ENCODE measurements at regions not wholly inside any gene's neighbourhood (a gene's known extent, or its start where the extent isn't known, plus 50 kb on each side); places are given as distances from the start of the nearest gene placed in this dataset.
A peak's percentile ranks its signal among the peaks of the same experiment; 100 is the strongest.
"Not testable (repeated sequence)": the region's sequence is repeated elsewhere in the genome, so short reads cannot be mapped to it uniquely, and the experiment has no call there.

- Mint-ChIP-seq H3K36me3 (no peaks in the 10 kb centered on the region), H3K27me3 (peaks cover 2% of the 10 kb centered on the region), H3K27ac (no peak overlapping the region), H3K4me3 (no peak overlapping the region), H3K9me3 (peaks cover 0 to 3% (median 0%) of the 10 kb centered on the region in 3 donors), H3K4me1 (no peaks in the 10 kb centered on the region)
Measured at GRCh38 chr15:84400820-84401219, 165.2 kb downstream of the GOLGA6L4 start.

- peak overlapping the region in 1 of 3 donors; percentile 50 for H3K27ac Mint-ChIP-seq
- H3K4me1 Mint-ChIP-seq, H3K9me3 Mint-ChIP-seq, H3K36me3 Mint-ChIP-seq, H3K27me3 Mint-ChIP-seq, H3K4me3 Mint-ChIP-seq: not testable (repeated sequence)
Measured at GRCh38 chr15:84401461-84401860, 165.9 kb downstream of the GOLGA6L4 start.

GRCh38 chr15:84401891-84402840 is 166.6 kb downstream of the GOLGA6L4 start:
- not testable (repeated sequence) for H3K9me3 Mint-ChIP-seq, H3K27ac Mint-ChIP-seq, H3K4me3 Mint-ChIP-seq, H3K36me3 Mint-ChIP-seq, H3K27me3 Mint-ChIP-seq, H3K4me1 Mint-ChIP-seq

GRCh38 chr15:84402856-84403608 is 167.5 kb downstream of the GOLGA6L4 start:
- no peaks in the 10 kb centered on the region for H3K4me1 Mint-ChIP-seq
- H3K9me3 Mint-ChIP-seq = peaks cover 0 to 3% (median 0%) of the 10 kb centered on the region in 3 donors
- H3K36me3 Mint-ChIP-seq = no peaks in the 10 kb centered on the region
- H3K27me3 Mint-ChIP-seq = peaks cover 1% of the 10 kb centered on the region
- no peak overlapping the region for H3K4me3 Mint-ChIP-seq
- no peak overlapping the region for H3K27ac Mint-ChIP-seq

GRCh38 chr15:84409357-84409756 is 173.8 kb downstream of the GOLGA6L4 start:
- H3K4me3 Mint-ChIP-seq, H3K4me1 Mint-ChIP-seq, H3K27me3 Mint-ChIP-seq, H3K27ac Mint-ChIP-seq, H3K9me3 Mint-ChIP-seq, H3K36me3 Mint-ChIP-seq: not testable (repeated sequence)

- not testable (repeated sequence) for H3K36me3 Mint-ChIP-seq, H3K9me3 Mint-ChIP-seq, H3K27me3 Mint-ChIP-seq, H3K4me3 Mint-ChIP-seq, H3K27ac Mint-ChIP-seq, H3K4me1 Mint-ChIP-seq
Measured at GRCh38 chr15:84421513-84422181, 179.2 kb upstream of the ZSCAN2 start.

GRCh38 chr15:84425327-84425726 is 175.5 kb upstream of the ZSCAN2 start:
- H3K27me3 Mint-ChIP-seq, H3K4me3 Mint-ChIP-seq, H3K9me3 Mint-ChIP-seq, H3K27ac Mint-ChIP-seq, H3K4me1 Mint-ChIP-seq, H3K36me3 Mint-ChIP-seq: not testable (repeated sequence)

- not testable (repeated sequence) for H3K4me1 Mint-ChIP-seq, H3K36me3 Mint-ChIP-seq, H3K4me3 Mint-ChIP-seq, H3K27ac Mint-ChIP-seq, H3K9me3 Mint-ChIP-seq, H3K27me3 Mint-ChIP-seq
Measured at GRCh38 chr15:84473305-84473877, 127.4 kb upstream of the ZSCAN2 start.

- not testable (repeated sequence) for H3K36me3 Mint-ChIP-seq, H3K4me1 Mint-ChIP-seq, H3K27ac Mint-ChIP-seq, H3K9me3 Mint-ChIP-seq, H3K4me3 Mint-ChIP-seq, H3K27me3 Mint-ChIP-seq
Measured at GRCh38 chr15:84476364-84477033, 124.3 kb upstream of the ZSCAN2 start.

GRCh38 chr15:84477550-84477949 is 123.3 kb upstream of the ZSCAN2 start:
- H3K4me1 Mint-ChIP-seq, H3K4me3 Mint-ChIP-seq, H3K9me3 Mint-ChIP-seq, H3K36me3 Mint-ChIP-seq, H3K27me3 Mint-ChIP-seq, H3K27ac Mint-ChIP-seq: not testable (repeated sequence)

GRCh38 chr15:84480174-84480681 is 120.6 kb upstream of the ZSCAN2 start:
- not testable (repeated sequence) for H3K27me3 Mint-ChIP-seq, H3K27ac Mint-ChIP-seq, H3K4me1 Mint-ChIP-seq, H3K4me3 Mint-ChIP-seq, H3K36me3 Mint-ChIP-seq, H3K9me3 Mint-ChIP-seq

- not testable (repeated sequence) for H3K27me3 Mint-ChIP-seq, H3K4me1 Mint-ChIP-seq, H3K9me3 Mint-ChIP-seq, H3K27ac Mint-ChIP-seq, H3K4me3 Mint-ChIP-seq, H3K36me3 Mint-ChIP-seq
Measured at GRCh38 chr15:84483859-84484258, 117.0 kb upstream of the ZSCAN2 start.

- H3K4me3 Mint-ChIP-seq, H3K9me3 Mint-ChIP-seq, H3K36me3 Mint-ChIP-seq, H3K27me3 Mint-ChIP-seq, H3K4me1 Mint-ChIP-seq, H3K27ac Mint-ChIP-seq: not testable (repeated sequence)
Measured at GRCh38 chr15:84500165-84500889, 100.5 kb upstream of the ZSCAN2 start.

GRCh38 chr15:84503101-84503500 is 97.7 kb upstream of the ZSCAN2 start:
- H3K9me3 Mint-ChIP-seq, H3K4me3 Mint-ChIP-seq, H3K27ac Mint-ChIP-seq, H3K4me1 Mint-ChIP-seq, H3K27me3 Mint-ChIP-seq, H3K36me3 Mint-ChIP-seq: not testable (repeated sequence)

Data from IgD-negative memory B cell (primary cell).